Endothelial cell (in vitro differentiated cells): ENCODE measurements at regions not wholly inside any gene's neighbourhood (a gene's known extent, or its start where the extent isn't known, plus 50 kb on each side); places are given as distances from the start of the nearest gene placed in this dataset.
A peak's percentile ranks its signal among the peaks of the same experiment; 100 is the strongest.

Experiments
- DNase-seq: peaks from one replicate; pipeline ENCODE4 v3.0.0; 2021; ENCODE audit warnings: low spot score
- H3K27ac Mint-ChIP-seq: one replicate; pipeline ENCODE4 v1.8.0; 2021; ENCODE audit warnings: mixed read lengths, inconsistent platforms; ENCODE audit not compliant: unreplicated experiment
- H3K27me3 Mint-ChIP-seq: one replicate; pipeline ENCODE4 v1.8.0; 2021; ENCODE audit warnings: mild to moderate bottlenecking, moderate library complexity, mixed read lengths, inconsistent platforms; ENCODE audit not compliant: unreplicated experiment
- H3K36me3 Mint-ChIP-seq: one replicate; pipeline ENCODE4 v1.8.0; 2021; ENCODE audit warnings: mild to moderate bottlenecking, low read depth, mixed read lengths, inconsistent platforms; ENCODE audit not compliant: unreplicated experiment
- H3K4me1 Mint-ChIP-seq: one replicate; pipeline ENCODE4 v1.8.0; 2021; ENCODE audit warnings: mild to moderate bottlenecking, mixed read lengths, inconsistent platforms; ENCODE audit not compliant: unreplicated experiment
- H3K4me3 Mint-ChIP-seq: one replicate; pipeline ENCODE4 v1.8.0; 2021; ENCODE audit warnings: mild to moderate bottlenecking, mixed read lengths, inconsistent platforms; ENCODE audit not compliant: unreplicated experiment
- H3K9me3 Mint-ChIP-seq: one replicate; pipeline ENCODE4 v1.8.0; 2021; ENCODE audit warnings: mixed read lengths, inconsistent platforms; ENCODE audit not compliant: unreplicated experiment
- TF ChIP-seq, protein P1 (sequence below): fragments of 200-600 bp; sonication (generic); IDR thresholded peaks from one replicate; pipeline ENCODE4 v1.5.0; 2021; ENCODE audit warnings: antibody characterized with exemption; ENCODE audit not compliant: unreplicated experiment

DNA sequence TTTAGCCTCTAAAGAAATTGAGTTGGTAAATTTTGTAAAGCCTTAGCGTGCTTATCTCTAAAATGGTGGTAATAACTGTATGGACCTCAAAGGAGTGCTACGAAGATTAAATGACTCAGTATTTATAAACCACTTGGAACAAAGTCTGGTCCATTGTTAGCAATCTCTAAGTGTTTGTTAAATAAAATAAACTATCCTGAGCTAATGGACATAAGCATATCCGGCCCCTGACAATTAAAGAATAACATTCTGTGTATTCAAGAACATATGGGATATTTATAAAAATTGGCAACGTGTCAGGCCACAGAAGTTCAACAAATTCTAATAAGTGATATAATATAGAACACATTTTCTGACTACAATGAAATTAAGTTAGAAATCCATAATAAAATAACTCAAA lies 71.0 kb downstream of the MYEOV start:
- no peak overlapping the region for H3K4me3 Mint-ChIP-seq
- H3K36me3 Mint-ChIP-seq, result peaks cover 3% of the 10 kb centered on the region
- no peaks in the 10 kb centered on the region for H3K9me3 Mint-ChIP-seq
- no peaks in the 10 kb centered on the region for H3K27me3 Mint-ChIP-seq
- no peak for DNase-seq
- TF ChIP-seq, protein P1, sequence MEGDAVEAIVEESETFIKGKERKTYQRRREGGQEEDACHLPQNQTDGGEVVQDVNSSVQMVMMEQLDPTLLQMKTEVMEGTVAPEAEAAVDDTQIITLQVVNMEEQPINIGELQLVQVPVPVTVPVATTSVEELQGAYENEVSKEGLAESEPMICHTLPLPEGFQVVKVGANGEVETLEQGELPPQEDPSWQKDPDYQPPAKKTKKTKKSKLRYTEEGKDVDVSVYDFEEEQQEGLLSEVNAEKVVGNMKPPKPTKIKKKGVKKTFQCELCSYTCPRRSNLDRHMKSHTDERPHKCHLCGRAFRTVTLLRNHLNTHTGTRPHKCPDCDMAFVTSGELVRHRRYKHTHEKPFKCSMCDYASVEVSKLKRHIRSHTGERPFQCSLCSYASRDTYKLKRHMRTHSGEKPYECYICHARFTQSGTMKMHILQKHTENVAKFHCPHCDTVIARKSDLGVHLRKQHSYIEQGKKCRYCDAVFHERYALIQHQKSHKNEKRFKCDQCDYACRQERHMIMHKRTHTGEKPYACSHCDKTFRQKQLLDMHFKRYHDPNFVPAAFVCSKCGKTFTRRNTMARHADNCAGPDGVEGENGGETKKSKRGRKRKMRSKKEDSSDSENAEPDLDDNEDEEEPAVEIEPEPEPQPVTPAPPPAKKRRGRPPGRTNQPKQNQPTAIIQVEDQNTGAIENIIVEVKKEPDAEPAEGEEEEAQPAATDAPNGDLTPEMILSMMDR, result no peak
- no peaks in the 10 kb centered on the region for H3K4me1 Mint-ChIP-seq
- no peak overlapping the region for H3K27ac Mint-ChIP-seq

DNA sequence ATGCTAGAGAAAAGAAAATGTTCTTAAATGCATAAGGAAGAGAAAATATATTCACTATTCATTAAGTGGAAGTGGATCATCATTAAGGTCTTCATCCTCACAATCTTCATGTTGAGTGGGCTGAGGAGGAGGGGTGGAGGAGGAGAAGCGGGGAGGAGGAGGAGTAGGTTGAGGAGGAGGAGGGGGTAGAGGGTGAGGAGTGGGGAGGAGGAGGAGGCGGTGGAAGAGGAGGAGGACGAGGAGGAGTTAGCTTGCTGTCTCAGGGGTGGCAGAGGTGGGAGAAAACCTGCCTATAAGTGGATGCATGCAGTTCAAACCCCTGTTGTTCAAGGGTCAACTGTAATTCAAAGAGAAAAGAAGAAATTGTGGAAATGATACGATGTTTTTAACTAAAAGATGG lies 71.6 kb downstream of the MYEOV start:
- Mint-ChIP-seq H3K4me3 (no peak overlapping the region), H3K9me3 (no peaks in the 10 kb centered on the region), H3K27ac (no peak overlapping the region), H3K36me3 (peaks cover 6% of the 10 kb centered on the region), H3K27me3 (no peaks in the 10 kb centered on the region), H3K4me1 (no peaks in the 10 kb centered on the region)
- TF ChIP-seq, protein P1, result no peak
- DNase-seq, result no peak

- Mint-ChIP-seq H3K9me3 (no peaks in the 10 kb centered on the region), H3K27me3 (no peaks in the 10 kb centered on the region), H3K4me1 (no peaks in the 10 kb centered on the region), H3K27ac (no peak overlapping the region), H3K36me3 (peaks cover 6% of the 10 kb centered on the region), H3K4me3 (no peak overlapping the region)
- DNase-seq, result no peak
- TF ChIP-seq, protein P1, result no peak
These were observed 72.6 kb downstream of the MYEOV start for GRCh38 chr11:69366591-69366990.

GRCh38 chr11:69367211-69367964 lies 73.4 kb downstream of the MYEOV start:
- no peaks in the 10 kb centered on the region for H3K9me3 Mint-ChIP-seq
- no peaks in the 10 kb centered on the region for H3K27me3 Mint-ChIP-seq
- no peaks in the 10 kb centered on the region for H3K4me1 Mint-ChIP-seq
- H3K36me3 Mint-ChIP-seq, result peaks cover 6% of the 10 kb centered on the region
- H3K4me3 Mint-ChIP-seq, result no peak overlapping the region
- TF ChIP-seq, protein P1, result no peak
- DNase-seq, result peak; percentile 1
- H3K27ac Mint-ChIP-seq, result no peak overlapping the region

- no peaks in the 10 kb centered on the region for H3K9me3 Mint-ChIP-seq
- H3K27ac Mint-ChIP-seq, result no peak overlapping the region
- no peaks in the 10 kb centered on the region for H3K4me1 Mint-ChIP-seq
- DNase-seq, result peak; percentile 0
- no peaks in the 10 kb centered on the region for H3K27me3 Mint-ChIP-seq
- no peak overlapping the region for H3K4me3 Mint-ChIP-seq
- peaks cover 6% of the 10 kb centered on the region for H3K36me3 Mint-ChIP-seq
- TF ChIP-seq, protein P1, result no peak
These were observed 74.3 kb downstream of the MYEOV start for GRCh38 chr11:69368119-69368880.
